NOMO-1 treated with DMSO at 0.1 percent for 48 hours (cell line): ENCODE measurements at regions not wholly inside any gene's neighbourhood (a gene's known extent, or its start where the extent isn't known, plus 50 kb on each side); places are given as distances from the start of the nearest gene placed in this dataset.
"Not testable (repeated sequence)": the region's sequence is repeated elsewhere in the genome, so short reads cannot be mapped to it uniquely, and the experiment has no call there.

Experiments used
- DNase-seq: peaks from one replicate; lab custom pipeline; 2025; ENCODE audit not compliant: unreplicated experiment; lab: John Stamatoyannopoulos, UW

- DNase-seq, result no peak
These were observed 259.2 kb upstream of the AADAT start for GRCh38 chr4:170348945-170349344.

DNA sequence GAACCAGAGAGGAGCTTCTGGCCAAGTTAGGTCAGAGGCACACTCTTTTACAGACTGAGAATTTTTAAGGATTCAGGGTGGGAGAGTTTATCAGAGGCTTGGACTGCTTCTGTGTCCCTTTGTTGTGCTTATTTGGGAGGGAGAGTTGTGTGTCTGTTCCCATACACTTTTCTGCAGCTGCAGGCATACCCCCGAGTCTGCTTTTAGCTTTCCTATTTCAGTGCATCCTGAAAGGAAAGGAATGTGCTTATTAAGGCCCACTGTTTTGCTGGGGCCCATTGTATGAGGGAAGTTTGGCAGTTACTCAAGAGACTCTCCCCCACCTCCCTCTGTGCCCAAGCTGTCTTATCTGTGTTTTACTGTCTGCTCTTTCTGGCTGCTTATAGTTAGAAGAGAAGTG lies 257.4 kb upstream of the AADAT start:
- DNase-seq, result not testable (repeated sequence)

- no peak for DNase-seq
These were observed 249.8 kb upstream of the AADAT start for GRCh38 chr4:170339522-170339921.

DNA sequence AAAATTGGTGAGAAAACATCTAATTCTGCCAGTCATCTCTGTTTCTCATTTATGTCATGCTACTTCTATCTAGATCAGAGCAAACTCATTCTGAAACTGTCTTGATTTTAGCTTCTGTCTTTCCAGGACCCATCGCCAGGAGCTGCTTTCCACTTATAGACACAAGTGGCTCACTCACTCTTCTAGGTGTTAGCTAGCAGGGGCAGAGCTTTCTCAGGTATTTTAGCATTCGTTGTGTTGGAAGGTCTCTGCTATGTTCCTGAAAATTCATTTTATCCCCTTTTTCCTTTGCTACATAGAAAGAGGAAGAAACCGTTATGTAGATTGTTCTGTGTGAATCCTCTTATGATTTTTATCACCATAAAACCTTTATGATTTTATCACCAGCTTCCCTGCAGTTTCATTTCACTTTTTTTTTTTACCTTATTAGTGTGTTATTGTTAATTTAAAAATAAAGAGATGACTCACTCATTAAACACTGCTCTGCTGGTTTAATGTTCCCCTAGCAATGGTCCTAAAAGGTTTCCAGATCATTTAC lies 246.6 kb upstream of the AADAT start:
- no peak for DNase-seq

DNA sequence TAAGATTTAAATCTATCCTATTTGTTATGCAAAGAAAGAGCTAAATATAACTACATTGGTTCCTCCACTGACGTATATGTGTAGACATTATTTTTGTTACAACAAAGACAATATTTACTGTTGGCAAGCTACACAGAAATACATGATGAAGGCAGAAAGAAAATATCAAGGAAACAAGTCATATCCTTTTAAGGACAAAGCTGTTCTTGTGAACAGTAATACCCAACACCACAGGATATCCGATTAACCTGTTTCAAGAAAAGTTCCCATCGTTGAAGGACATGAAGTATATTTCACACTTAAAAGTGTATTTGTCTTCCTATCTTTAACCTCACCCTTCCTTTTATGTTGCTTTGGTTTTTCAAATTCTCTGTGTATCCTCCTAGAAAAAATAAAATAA lies 235.8 kb upstream of the AADAT start:
- no peak for DNase-seq

- no peak for DNase-seq
These were observed 233.9 kb upstream of the AADAT start for GRCh38 chr4:170323623-170324022.

DNA sequence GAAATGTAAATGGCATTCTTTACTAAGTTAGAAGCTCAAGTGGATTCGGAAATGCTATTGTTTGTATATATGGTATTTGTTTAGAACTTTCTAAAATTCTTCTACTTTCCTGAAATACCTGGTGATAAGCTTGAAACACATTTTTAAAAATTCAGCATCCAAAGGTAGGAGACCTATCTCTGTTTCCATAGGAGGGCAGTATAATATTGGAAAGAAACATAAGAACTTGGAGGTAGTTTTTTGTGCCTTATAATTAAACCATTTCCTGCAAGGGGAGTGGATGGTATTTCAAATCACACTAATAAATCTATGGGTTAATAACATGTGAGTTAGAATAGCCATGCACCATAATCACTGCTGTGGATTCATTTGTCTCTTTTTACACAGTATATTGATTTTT lies 217.4 kb upstream of the AADAT start:
- DNase-seq, result no peak

GRCh38 chr4:170306208-170306607 lies 216.5 kb upstream of the AADAT start:
- DNase-seq, result no peak

DNA sequence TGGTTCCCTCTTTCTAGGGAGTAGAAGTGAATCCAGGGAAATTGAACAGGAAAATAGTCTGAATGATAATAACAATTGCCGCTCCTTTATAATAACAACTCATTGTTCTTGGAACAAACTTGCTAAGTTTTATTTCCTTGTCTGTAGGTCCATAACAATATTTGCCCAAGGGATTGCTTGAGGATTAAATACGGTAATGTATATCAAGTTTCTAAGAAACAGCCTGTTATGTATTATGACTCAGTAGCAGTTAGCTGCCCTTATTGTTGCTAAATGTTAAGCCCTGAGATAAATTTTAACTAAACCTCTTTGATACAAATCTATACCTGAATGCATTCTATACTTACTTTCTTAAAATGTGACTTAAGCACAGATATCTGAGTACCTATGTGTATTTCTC lies 215.9 kb upstream of the AADAT start:
- DNase-seq, result no peak

- no peak for DNase-seq
These were observed 191.3 kb upstream of the AADAT start for GRCh38 chr4:170281027-170281426.

DNA sequence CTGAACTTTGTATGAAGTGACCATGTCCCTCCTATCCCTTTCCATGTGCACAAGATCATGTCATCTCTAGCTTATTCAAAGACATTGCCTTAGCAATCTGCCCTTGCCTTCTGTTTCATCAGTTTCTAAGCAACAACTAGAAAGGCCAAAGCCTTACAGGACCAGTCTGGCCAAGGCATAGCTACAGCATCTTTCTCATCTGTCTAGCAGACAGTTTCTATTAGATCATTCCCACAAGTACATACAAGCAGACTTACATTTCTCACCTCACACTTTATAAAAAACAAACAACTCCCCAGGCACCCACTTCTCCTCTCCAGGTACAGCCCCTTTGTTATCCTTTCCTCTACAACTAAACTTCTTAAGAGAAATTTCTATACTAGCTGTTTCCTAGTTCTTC lies 188.7 kb upstream of the AADAT start:
- DNase-seq, result no peak

GRCh38 chr4:170274616-170275015 lies 184.9 kb upstream of the AADAT start:
- no peak for DNase-seq

DNA sequence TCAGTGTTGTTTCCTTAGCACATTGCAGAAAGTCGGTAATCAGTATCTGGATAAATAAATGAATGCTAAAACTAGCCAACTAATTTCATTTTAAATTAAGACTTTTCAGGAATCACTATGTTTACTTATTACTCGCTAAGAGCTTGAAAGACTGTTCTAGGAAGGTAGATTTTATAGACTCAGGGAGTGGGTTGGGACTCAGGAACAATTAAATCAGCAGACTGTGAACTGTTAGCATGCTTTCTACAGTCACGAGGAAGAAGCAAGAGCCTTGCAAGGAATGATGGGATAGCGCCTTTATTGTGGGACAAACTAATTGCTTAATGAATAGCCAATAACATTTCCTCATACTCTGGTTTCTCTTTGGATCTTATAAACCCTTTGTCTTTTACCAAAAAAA lies 183.2 kb upstream of the AADAT start:
- no peak for DNase-seq

DNA sequence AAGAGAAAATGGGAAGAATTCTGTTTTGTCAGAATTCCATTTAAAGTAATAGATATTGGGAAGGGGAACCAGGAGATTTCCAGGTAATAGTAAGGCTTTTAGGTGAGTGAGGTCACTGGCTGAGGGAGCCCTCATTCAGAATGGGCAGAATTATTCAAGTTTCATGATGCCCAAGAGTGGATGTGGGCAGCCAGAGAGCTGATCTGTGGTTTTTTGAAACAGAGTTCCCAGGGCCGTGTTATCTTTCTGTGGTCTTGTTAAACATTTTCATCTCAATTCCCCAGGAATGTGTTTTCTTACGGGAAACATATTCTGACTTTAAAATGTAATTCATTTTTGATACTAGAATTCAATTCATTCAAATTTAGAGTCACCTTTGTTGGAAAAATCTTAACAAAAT lies 182.0 kb upstream of the AADAT start:
- no peak for DNase-seq

DNA sequence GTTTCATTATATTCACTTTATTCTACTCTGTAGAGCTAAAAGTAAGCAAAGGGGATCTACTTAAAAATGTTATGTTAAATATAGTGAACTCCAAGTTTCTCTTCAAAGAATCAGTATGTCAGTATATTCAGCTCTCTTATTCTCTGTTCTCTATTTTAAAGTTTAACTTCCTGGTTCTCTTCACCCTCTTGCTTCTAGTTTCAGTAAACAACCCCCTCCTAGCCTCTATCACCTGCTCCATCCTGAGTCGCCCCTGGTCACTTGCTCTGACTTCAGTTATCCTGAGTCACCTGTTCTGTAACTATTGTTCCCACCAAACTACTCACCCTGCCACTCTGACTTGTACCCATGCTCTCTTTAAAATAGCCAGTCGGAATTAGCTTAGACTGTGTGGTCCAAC lies 180.9 kb upstream of the AADAT start:
- DNase-seq, result no peak

DNA sequence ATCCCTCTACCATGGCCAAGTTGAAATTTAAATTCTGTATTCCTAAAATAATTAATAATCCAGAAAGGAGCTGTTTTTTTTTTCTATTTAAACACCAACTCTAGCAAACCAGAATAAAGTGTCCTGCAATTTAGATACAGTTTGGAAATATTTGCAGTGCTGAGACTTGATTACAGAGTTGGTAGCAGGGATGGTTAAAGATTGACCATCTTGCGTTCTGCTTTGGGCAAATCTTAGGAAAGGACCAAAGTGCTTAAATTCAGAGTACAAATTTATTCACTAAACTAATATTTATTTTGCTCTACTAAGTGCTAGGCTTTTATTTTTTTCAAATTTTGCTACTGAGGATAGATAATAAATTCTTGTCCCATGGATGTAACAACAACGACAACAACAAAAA lies 180.2 kb upstream of the AADAT start:
- no peak for DNase-seq

GRCh38 chr4:170259631-170260153 lies 169.9 kb upstream of the AADAT start:
- DNase-seq, result peak; percentile 81

DNA sequence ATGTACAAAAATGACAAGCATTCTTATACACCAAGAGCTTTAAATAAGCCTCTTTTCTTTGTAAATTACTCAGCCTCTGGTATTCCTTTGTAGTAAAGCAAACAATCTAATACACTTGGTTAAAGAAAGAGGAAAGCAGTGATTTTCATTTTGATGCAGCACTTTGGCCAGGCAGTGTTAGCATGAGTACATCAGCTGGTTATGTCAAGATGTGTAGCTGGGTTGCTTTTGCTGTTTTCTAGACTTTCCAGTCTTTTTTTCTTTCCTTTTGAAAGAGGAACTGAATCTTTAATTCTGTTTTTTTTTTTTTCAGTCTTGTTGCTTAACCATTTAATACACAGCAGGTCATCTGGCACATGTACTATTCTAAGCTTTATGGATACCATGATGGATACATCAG lies 167.1 kb upstream of the AADAT start:
- peak; percentile 43 for DNase-seq

- DNase-seq, result no peak
These were observed 158.8 kb upstream of the AADAT start for GRCh38 chr4:170248576-170248975.

GRCh38 chr4:170248029-170248428 lies 158.3 kb upstream of the AADAT start:
- no peak for DNase-seq

DNA sequence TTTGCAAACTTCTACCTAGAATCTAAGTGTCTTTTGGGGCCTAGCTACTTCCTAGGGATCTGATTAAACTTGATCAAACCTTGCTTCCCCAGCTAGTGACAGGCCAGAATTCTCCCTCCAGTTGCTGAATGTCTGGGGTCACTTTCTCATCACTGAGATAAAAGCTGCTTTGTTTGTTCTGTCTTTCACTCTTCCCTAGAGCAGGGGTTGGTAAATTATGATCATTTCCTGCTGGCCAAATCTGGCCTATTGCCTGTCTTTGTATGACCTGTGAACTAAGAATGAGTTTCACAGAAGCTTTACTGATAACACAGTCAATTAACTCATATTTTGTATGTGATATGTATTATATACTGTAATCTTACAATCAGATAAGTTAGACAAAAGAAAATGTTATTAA lies 157.8 kb upstream of the AADAT start:
- no peak for DNase-seq

- no peak for DNase-seq
These were observed 154.0 kb upstream of the AADAT start for GRCh38 chr4:170243662-170244288.

DNA sequence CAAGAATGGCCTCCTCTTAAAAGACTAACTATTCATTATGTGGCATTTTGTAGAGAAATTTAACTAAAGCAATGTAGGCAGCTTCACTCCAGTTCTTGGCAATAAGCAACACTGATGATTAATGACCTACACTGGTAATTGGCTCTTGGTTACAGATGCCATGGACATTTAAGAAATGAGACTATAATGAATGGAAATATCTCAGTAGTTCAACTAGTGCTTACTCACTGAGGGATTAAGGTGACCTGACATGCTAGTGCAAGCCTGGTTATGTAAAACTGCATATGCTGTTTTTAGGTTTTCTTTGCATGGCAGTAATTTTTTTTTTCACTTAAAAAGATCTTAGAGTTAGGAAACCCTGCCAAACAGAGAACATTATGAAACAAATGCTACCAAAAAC lies 152.7 kb upstream of the AADAT start:
- DNase-seq, result no peak
